Ovary (tissue), 7 donors: ENCODE measurements at regions not wholly inside any gene's neighbourhood (a gene's known extent, or its start where the extent isn't known, plus 50 kb on each side); places are given as distances from the start of the nearest gene placed in this dataset.
A peak's percentile ranks its signal among the peaks of the same experiment; 100 is the strongest.

ENCODE experiments used
- DNase-seq, 5 donors: peaks; one replicate each; pipeline ENCODE4 v3.0.0-alpha.2; 2019 to 2020
- H3K27ac ChIP-seq, 2 donors: fragments of 200-600 bp; one replicate each; pipeline versions ENCODE4 v1.5.1 to v1.8.0; 2019 to 2022
- H3K27me3 ChIP-seq: fragments of 200-600 bp; one replicate; pipeline ENCODE4 v1.8.0; 2022
- H3K36me3 ChIP-seq: fragments of 200-600 bp; sonication (generic); one replicate; pipeline ENCODE4 v1.5.1; 2019
- H3K4me1 ChIP-seq: one replicate; pipeline ENCODE4 v1.8.1; 2013; ENCODE audit warnings: mild to moderate bottlenecking, moderate library complexity; ENCODE audit not compliant: insufficient read depth
- H3K4me3 ChIP-seq: fragments of 200-600 bp; sonication (generic); one replicate; pipeline ENCODE4 v1.5.1; 2017
- H3K9me3 ChIP-seq, 2 donors: fragments of 200-600 bp in 1 of 2; sonication (generic) in 1 of 2; one replicate each; pipeline versions ENCODE4 v1.5.1 to v1.8.1; 2013 to 2019; ENCODE audit warnings: mild to moderate bottlenecking in 1 of 2, moderate library complexity in 1 of 2
- CTCF ChIP-seq, 3 donors: fragments of 450-650 bp in 2 of 3; fragments of 200-600 bp in 1 of 3; IDR thresholded peaks; one replicate each; pipeline versions ENCODE4 v1.5.1 to v1.8.0; 2016 to 2022; ENCODE audit warnings: antibody characterized with exemption in 3 of 3, mild to moderate bottlenecking in 1 of 3
- EP300 ChIP-seq: sonication (generic); formaldehyde crosslinking; IDR thresholded peaks from one replicate; pipeline ENCODE4 v1.6.1; 2017; ENCODE audit warnings: antibody characterized with exemption
- POLR2A ChIP-seq: fragments of 450-650 bp; IDR thresholded peaks from one replicate; pipeline ENCODE4 v1.6.1; 2017; ENCODE audit warnings: antibody characterized with exemption, mild to moderate bottlenecking, moderate library complexity
- WGBS, 3 donors: extraction: QIAGEN DNeasy Blood & Tissue Kit in 1 of 3; methylation state at CpG; one replicate each; pipeline versions ENCODE4 v1.1.5 to v1.1.7; 2013 to 2017; 5-methylcytosine and 5-hydroxymethylcytosine counted together
- intact Hi-C, 4 donors: fragments of 100-400 bp; cut with DNase I; formaldehyde crosslinking; loops; one replicate each; pipeline versions ENCODE4 v1.11.0 to v1.15.1; 2022 to 2023
- donor health status: DM: no; HTN: no; CAD: no; lungs with moderate emphysema.
- donor health status: DM: no; HTN: no; CAD: no.
- donor health status: Bipolar disorder and iron deficiency.
- donor health status: DM: no; HTN: no; CAD: no.
- donor health status: DM: yes; HTN: yes; CAD: no.

- DNase-seq: peak in 1 of 5 donors; percentile 13
- 92 to 93% (median 93%) methylated on average over 12 of the region's 12 CpGs for WGBS, 3 donors
- Histone ChIP-seq H3K9me3 (no peaks in the 10 kb centered on the region), H3K27me3 (no peaks in the 10 kb centered on the region), H3K4me3 (no peak overlapping the region), H3K27ac (no peak overlapping the region), H3K4me1 (peaks cover 17% of the 10 kb centered on the region), H3K36me3 (no peaks in the 10 kb centered on the region)
- TF ChIP-seq CTCF (IDR thresholded peaks at IDR 0.05) (no peak), POLR2A (no peak), EP300 (no peak)
- intact Hi-C loops: loop anchor here in 1 of 4 donors (10.0 kb wide), 1 partner anchor 108 kb away; no protein-coding TSS in a partner anchor
Measured at GRCh38 chr14:101473045-101473729, 88.1 kb upstream of the DIO3 start.

GRCh38 chr14:101473795-101474562 is 87.3 kb upstream of the DIO3 start:
- Histone ChIP-seq H3K27me3 (no peaks in the 10 kb centered on the region), H3K27ac (peak overlapping the region in 1 of 2 donors; percentile 97), H3K9me3 (no peaks in the 10 kb centered on the region), H3K4me1 (peaks cover 17% of the 10 kb centered on the region), H3K4me3 (no peak overlapping the region), H3K36me3 (no peaks in the 10 kb centered on the region)
- TF ChIP-seq CTCF (IDR thresholded peaks at IDR 0.05): no peak
- no peak for TF ChIP-seq EP300
- no peak for TF ChIP-seq POLR2A
- 84 to 86% (median 84%) methylated on average over 23 of the region's 23 CpGs for WGBS, 3 donors
- DNase-seq: peak in 1 of 5 donors; percentile 11
- intact Hi-C loops: loop anchor here in 1 of 4 donors (10.0 kb wide), 1 partner anchor 109 kb away; no protein-coding TSS in a partner anchor

GRCh38 chr14:101474563-101475455 is 86.5 kb upstream of the DIO3 start:
- WGBS, 3 donors: 64 to 74% (median 69%) methylated on average over 19 of the region's 19 CpGs
- intact Hi-C loops: loop anchor here in 3 of 4 donors (5.0 to 10.0 kb wide), 5 partner anchors 82 to 113 kb away; partner anchors contain the start of gene DIO3 (in 1 of the 3)
- Histone ChIP-seq H3K4me1 (peaks cover 17% of the 10 kb centered on the region), H3K9me3 (no peaks in the 10 kb centered on the region), H3K36me3 (no peaks in the 10 kb centered on the region), H3K4me3 (peak overlapping the region; percentile 29), H3K27me3 (no peaks in the 10 kb centered on the region), H3K27ac (peak overlapping the region; percentile 45 to 97)
- TF ChIP-seq EP300 (no peak), POLR2A (no peak), CTCF (IDR thresholded peaks at IDR 0.05) (no peak)
- peak in 3 of 5 donors; percentile 29 to 55 (median 34) for DNase-seq
